ENCODE measurements at regions not wholly inside any gene's neighbourhood (a gene's known extent, or its start where the extent isn't known, plus 50 kb on each side); places are given as distances from the start of the nearest gene placed in this dataset.

DNA sequence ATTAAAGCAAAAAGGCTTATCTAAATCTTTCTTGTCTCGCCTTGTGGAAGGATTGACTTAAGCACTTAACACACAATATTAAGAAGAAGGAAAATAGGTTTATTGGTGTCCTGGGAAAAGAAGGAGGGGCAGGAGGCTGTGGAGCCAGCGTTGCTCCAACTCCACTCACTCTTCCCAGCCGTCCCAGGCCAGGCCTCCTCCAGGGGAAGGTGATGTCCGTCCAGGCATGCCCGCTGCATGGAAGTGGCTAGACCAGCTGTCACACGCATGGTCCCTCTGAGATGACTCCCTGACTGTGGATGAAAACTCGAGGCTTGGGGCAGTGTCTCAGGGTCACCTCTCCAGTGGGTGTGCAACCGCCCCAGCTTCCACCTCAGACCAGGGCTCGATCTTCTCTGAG lies 281.1 kb downstream of the GALR1 start:
- TF ChIP-seq EZH2 (IDR thresholded peaks at IDR 0.05; ENCODE audit: insufficient read depth, poor library complexity, severe bottlenecking) (no peak), EZH2phosphoT487 (IDR thresholded peaks at IDR 0.05; ENCODE audit: insufficient read depth, low read depth) (no peak)
